Endothelial cell of umbilical vein (primary cell): ENCODE measurements at regions not wholly inside any gene's neighbourhood (a gene's known extent, or its start where the extent isn't known, plus 50 kb on each side); places are given as distances from the start of the nearest gene placed in this dataset.

Source experiments
- BruUV-seq: library from RNA; stranded (reverse); fragments of 400-500 nt; replicated peaks from 2 replicates; lab custom pipeline; 2021; lab: Mats Ljungman, UMichigan
- CTCF ChIA-PET: fragments of 300-600, 350-600 bp; sonication (Branson Sonifier 250); formaldehyde crosslinking; loops from one replicate; lab custom pipeline; 2021; ENCODE audit warnings: antibody characterized with exemption, inconsistent platforms; lab: Charles Lee
- POLR2A ChIA-PET: fragments of 300-600, 350-600 bp; sonication (Branson Sonifier 250); formaldehyde crosslinking; loops from one replicate; lab custom pipeline; 2021; ENCODE audit warnings: antibody characterized with exemption, inconsistent platforms; lab: Charles Lee
- DNase-seq: peaks from one replicate; pipeline ENCODE4 v3.0.0-alpha.2; 2011; ENCODE audit warnings: low read depth, low spot score
- FAIRE-seq: peaks from 2 replicates; lab custom pipeline; 2011; peaks lifted over from hg19 to GRCh38; lab: Jason Lieb, UNC
- H2AFZ ChIP-seq: 2 replicates; pipeline ENCODE4 v1.6.0; 2012; ENCODE audit warnings: low read depth, low read length, control low read depth, inconsistent platforms
- H3K27ac ChIP-seq: 2 replicates; pipeline ENCODE4 v1.5.1; 2011; ENCODE audit warnings: low read depth, mild to moderate bottlenecking, control low read depth, low read length, moderate library complexity; ENCODE audit not compliant: insufficient read depth
- H3K27me3 ChIP-seq, 2 experiments: 2 replicates each; pipeline versions ENCODE4 v1.6.0 to v1.6.1; 2011; ENCODE audit warnings: low read length in 2 of 2, mixed read lengths in 1 of 2; ENCODE audit not compliant: control insufficient read depth in 2 of 2, insufficient read depth in 2 of 2
- H3K36me3 ChIP-seq, 2 experiments: 2 replicates in 1 of 2; 3 replicates in 1 of 2; pipeline ENCODE4 v1.5.1; 2011; ENCODE audit warnings: low read length in 2 of 2, mild to moderate bottlenecking in 1 of 2, moderate library complexity in 1 of 2; ENCODE audit not compliant: control insufficient read depth in 2 of 2, insufficient read depth in 2 of 2; ENCODE audit errors: extremely low read depth in 1 of 2
- H3K4me1 ChIP-seq: 3 replicates; pipeline ENCODE4 v1.5.1; 2011; ENCODE audit warnings: mild to moderate bottlenecking, low read length; ENCODE audit not compliant: control insufficient read depth, insufficient read depth; ENCODE audit errors: extremely low read depth
- H3K4me2 ChIP-seq: 2 replicates; pipeline ENCODE4 v1.6.1; 2011; ENCODE audit warnings: low read length, control low read depth, mixed read lengths; ENCODE audit not compliant: insufficient read depth
- H3K4me3 ChIP-seq, 3 experiments: fragments of 200-600 bp in 1 of 3; sonication (generic), shearing (Covaris generic) in 1 of 3; replicated peaks in 1 of 3; 2 replicates each; pipeline ENCODE4 v1.5.1; 2011 to 2016; ENCODE audit warnings: control low read depth in 3 of 3, low read length in 3 of 3, mild to moderate bottlenecking in 2 of 3, inconsistent platforms in 1 of 3, low read depth in 1 of 3, moderate library complexity in 1 of 3; ENCODE audit not compliant: insufficient read depth in 1 of 3
- H3K79me2 ChIP-seq: 2 replicates; pipeline ENCODE4 v1.6.0; 2012; ENCODE audit warnings: low read length, inconsistent platforms; ENCODE audit not compliant: control insufficient read depth, insufficient read depth
- H3K9ac ChIP-seq: replicated peaks from 2 replicates; pipeline ENCODE3; 2011; ENCODE audit warnings: low read length, control low read depth; ENCODE audit not compliant: insufficient read depth; ENCODE audit errors: extremely low read depth
- H3K9me1 ChIP-seq: replicated peaks from 3 replicates; pipeline ENCODE4 v1.6.0; 2011; ENCODE audit warnings: mild to moderate bottlenecking, low read length; ENCODE audit not compliant: control insufficient read depth, insufficient read depth; ENCODE audit errors: extremely low read depth
- H3K9me3 ChIP-seq: replicated peaks from 2 replicates; pipeline ENCODE4 v1.5.1; 2012; ENCODE audit warnings: low read length, inconsistent platforms; ENCODE audit not compliant: control insufficient read depth, insufficient read depth
- H4K20me1 ChIP-seq: replicated peaks from 2 replicates; pipeline ENCODE3; 2011; ENCODE audit warnings: mild to moderate bottlenecking, low read length; ENCODE audit not compliant: control insufficient read depth, insufficient read depth; ENCODE audit errors: extremely low read depth
- CTCF ChIP-seq, 2 donors: IDR thresholded peaks; 1 replicate in 1 of 2; 2 replicates in 1 of 2; pipeline ENCODE4 v1.5.1; 2011; ENCODE audit warnings: low read length in 2 of 2, mild to moderate bottlenecking in 2 of 2, moderate library complexity in 2 of 2, control low read depth in 1 of 2, inconsistent platforms in 1 of 2, low read depth in 1 of 2; ENCODE audit not compliant: insufficient read depth in 1 of 2; ENCODE audit errors: extremely low read depth in 1 of 2
- EZH2 ChIP-seq: IDR thresholded peaks from 2 replicates; pipeline ENCODE4 v1.6.1; 2012; ENCODE audit warnings: borderline replicate concordance, low read depth, mild to moderate bottlenecking, moderate library complexity, low read length, inconsistent platforms; ENCODE audit not compliant: severe bottlenecking
- FOS ChIP-seq: IDR thresholded peaks from 2 replicates; pipeline ENCODE4 v1.6.1; 2011; ENCODE audit warnings: mild to moderate bottlenecking, low read length, moderate library complexity, borderline replicate concordance; ENCODE audit not compliant: insufficient read depth
- GATA2 ChIP-seq: IDR thresholded peaks from 2 replicates; pipeline ENCODE4 v1.7.0; 2011; ENCODE audit warnings: low read depth, mild to moderate bottlenecking, moderate library complexity, mixed read lengths, low read length; ENCODE audit not compliant: insufficient read length, insufficient read depth
- JUN ChIP-seq: IDR thresholded peaks from 2 replicates; pipeline ENCODE4 v1.6.1; 2011; ENCODE audit warnings: borderline replicate concordance, low read depth; ENCODE audit not compliant: insufficient read length, insufficient read depth
- MAX ChIP-seq: IDR thresholded peaks from 2 replicates; pipeline ENCODE4 v1.6.1; 2011; ENCODE audit not compliant: insufficient read depth, insufficient read length
- MYC ChIP-seq: IDR thresholded peaks from one replicate; pipeline ENCODE4 v1.6.1; 2011; ENCODE audit warnings: mild to moderate bottlenecking, low read depth, low read length
- POLR2A ChIP-seq: IDR thresholded peaks from 2 replicates; pipeline ENCODE4 v1.6.1; 2012; ENCODE audit warnings: low read depth, mild to moderate bottlenecking, control low read depth, low read length
- POLR2AphosphoS5 ChIP-seq: IDR thresholded peaks from 2 replicates; pipeline ENCODE4 v1.6.1; 2012; ENCODE audit warnings: low read depth, mild to moderate bottlenecking, control low read depth, low read length, moderate library complexity; ENCODE audit not compliant: insufficient read depth
- dilution Hi-C: fragments of 300-500 bp; cut with MboI; formaldehyde crosslinking; loops from one replicate; pipeline ENCODE4 v1.15.0; 2019; ENCODE audit warnings: low sequenced_read_pairs; ENCODE audit not compliant: extremely low pct_ligation_motif_present
- intact Hi-C: fragments of 100-400 bp; cut with micrococcal nuclease; formaldehyde crosslinking; loops from one replicate; pipeline ENCODE4 v1.10.0; 2022

DNA sequence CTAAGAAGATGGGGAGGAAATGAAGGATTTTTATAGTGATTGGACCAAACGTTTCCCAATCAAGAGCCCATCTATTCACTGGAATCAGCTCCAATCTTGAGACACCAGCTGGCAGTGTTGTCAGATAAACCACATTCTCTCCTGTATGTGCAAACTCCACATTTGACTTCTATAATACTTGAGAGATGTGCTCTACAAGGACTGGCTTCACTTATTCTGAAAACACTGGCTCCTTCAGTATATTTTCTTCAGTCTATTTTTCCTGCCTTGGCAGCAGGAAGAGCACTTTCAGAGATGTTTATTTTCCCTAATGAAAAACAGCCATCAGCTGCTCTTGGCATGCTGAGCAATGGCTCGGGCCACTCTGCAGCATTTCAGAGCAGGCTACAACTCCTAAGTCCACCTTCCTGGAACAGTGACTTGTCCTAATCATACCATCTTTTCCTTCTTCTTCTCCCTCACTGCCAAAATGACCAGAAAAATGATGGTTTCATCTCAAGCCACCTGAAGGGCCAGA lies 96.9 kb upstream of the FSTL4 start:
- no peak for FAIRE-seq

More for the DNA sequence above, 96.9 kb upstream of the FSTL4 start:
- H3K4me2 ChIP-seq: no peak overlapping the region
- H3K9me3 ChIP-seq: no peaks in the 10 kb centered on the region
- ChIA-PET CTCF (no interaction called here), POLR2A (no interaction called here)
- H3K79me2 ChIP-seq: no peaks in the 10 kb centered on the region
- H2AFZ ChIP-seq: no peak overlapping the region
- intact Hi-C loops: no loop called here
- no peaks in the 10 kb centered on the region for H3K4me1 ChIP-seq
- H3K27ac ChIP-seq: no peak overlapping the region
- H3K36me3 ChIP-seq: no peaks in the 10 kb centered on the region
- no peaks in the 10 kb centered on the region for H3K9me1 ChIP-seq
- peaks cover 2% of the 10 kb centered on the region in 2 experiments for H3K27me3 ChIP-seq
- no peak overlapping the region for H3K9ac ChIP-seq
- dilution Hi-C loops: no loop called here
- no peak for TF ChIP-seq POLR2A
- no peak for TF ChIP-seq POLR2AphosphoS5
- TF ChIP-seq JUN: no peak
- TF ChIP-seq GATA2: no peak
- no peak for TF ChIP-seq CTCF (IDR thresholded peaks at IDR 0.05; ENCODE audit: extremely low read depth in 1 of 2, insufficient read depth in 1 of 2, low read depth in 1 of 2, low read length in 2 of 2)
- TF ChIP-seq MYC: no peak
- TF ChIP-seq MAX: no peak
- TF ChIP-seq FOS: no peak
- no peak for TF ChIP-seq EZH2
- H4K20me1 ChIP-seq: no peaks in the 10 kb centered on the region
- no TSS peak for BruUV-seq
- H3K4me3 ChIP-seq: no peak overlapping the region
- DNase-seq: peak; percentile 6
